ENCODE measurements at regions not wholly inside any gene's neighbourhood (a gene's known extent, or its start where the extent isn't known, plus 50 kb on each side); places are given as distances from the start of the nearest gene placed in this dataset.
"Not testable (repeated sequence)": the region's sequence is repeated elsewhere in the genome, so short reads cannot be mapped to it uniquely, and the experiment has no call there.

DNA sequence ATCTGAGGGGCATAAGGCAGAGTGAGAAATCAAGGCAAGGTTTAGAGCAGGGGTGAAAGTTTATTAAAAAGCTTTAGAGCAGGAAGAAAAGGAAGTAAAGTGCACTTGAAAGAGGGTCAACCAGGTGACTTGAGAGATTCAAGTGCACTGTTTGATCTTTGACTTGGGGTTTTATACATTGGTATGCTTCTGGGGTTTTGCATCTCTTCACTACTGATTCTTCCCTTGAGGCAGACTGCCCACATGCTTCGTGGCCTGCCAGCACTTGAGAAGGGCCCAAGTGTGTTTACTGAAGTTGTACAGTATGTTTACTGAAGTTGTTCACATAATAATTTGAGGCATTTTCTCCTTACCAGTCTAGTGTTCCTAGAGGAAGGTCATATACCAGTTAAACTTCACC is 367.0 kb upstream of the UBE2E2 start:
- H3K36me3 ChIP-seq = no peaks in the 10 kb centered on the region
- H3K4me3 ChIP-seq = no peak overlapping the region
- no peaks in the 10 kb centered on the region for H3K27me3 ChIP-seq
- WGBS, 2 donors (ENCODE audit: low coverage in 1 of 2) = 38 to 50% methylated on average over 1 of the region's 1 CpG
- peaks cover 0 to 8% (median 0%) of the 10 kb centered on the region in 3 donors for H3K9me3 ChIP-seq
- TF ChIP-seq POLR2A (IDR thresholded peaks at IDR 0.05) (no peak), EP300 (IDR thresholded peaks at IDR 0.05) (no peak), POLR2AphosphoS5 (IDR thresholded peaks at IDR 0.05) (no peak)
- TF ChIP-seq, protein P1, sequence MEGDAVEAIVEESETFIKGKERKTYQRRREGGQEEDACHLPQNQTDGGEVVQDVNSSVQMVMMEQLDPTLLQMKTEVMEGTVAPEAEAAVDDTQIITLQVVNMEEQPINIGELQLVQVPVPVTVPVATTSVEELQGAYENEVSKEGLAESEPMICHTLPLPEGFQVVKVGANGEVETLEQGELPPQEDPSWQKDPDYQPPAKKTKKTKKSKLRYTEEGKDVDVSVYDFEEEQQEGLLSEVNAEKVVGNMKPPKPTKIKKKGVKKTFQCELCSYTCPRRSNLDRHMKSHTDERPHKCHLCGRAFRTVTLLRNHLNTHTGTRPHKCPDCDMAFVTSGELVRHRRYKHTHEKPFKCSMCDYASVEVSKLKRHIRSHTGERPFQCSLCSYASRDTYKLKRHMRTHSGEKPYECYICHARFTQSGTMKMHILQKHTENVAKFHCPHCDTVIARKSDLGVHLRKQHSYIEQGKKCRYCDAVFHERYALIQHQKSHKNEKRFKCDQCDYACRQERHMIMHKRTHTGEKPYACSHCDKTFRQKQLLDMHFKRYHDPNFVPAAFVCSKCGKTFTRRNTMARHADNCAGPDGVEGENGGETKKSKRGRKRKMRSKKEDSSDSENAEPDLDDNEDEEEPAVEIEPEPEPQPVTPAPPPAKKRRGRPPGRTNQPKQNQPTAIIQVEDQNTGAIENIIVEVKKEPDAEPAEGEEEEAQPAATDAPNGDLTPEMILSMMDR (IDR thresholded peaks at IDR 0.05) = no peak
- no peaks in the 10 kb centered on the region for H3K4me1 ChIP-seq
- no peak overlapping the region for H3K27ac ChIP-seq
- ATAC-seq = no peak

DNA sequence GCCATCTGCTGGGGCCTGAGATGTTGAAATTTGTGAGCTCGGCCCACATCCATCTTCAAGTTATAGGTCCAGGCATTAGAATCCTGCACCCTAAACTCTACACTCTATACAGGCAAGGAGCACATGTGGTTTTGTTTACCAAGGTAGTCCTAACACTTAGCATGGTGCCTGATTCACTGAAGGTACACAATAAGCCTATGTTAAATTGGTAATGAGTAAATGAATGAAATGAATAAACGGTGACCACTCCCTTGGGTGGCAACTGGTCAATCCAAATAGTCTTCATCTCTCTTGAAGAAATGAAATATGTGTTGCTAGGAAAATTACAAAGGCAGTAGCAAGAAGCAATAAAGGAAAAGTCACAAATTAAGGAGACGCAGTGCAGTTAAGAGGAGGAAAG is 359.3 kb upstream of the UBE2E2 start:
- Histone ChIP-seq H3K4me3 (no peak overlapping the region), H3K36me3 (no peaks in the 10 kb centered on the region), H3K27me3 (no peaks in the 10 kb centered on the region), H3K9me3 (peaks cover 0 to 17% (median 0%) of the 10 kb centered on the region in 3 donors), H3K4me1 (no peaks in the 10 kb centered on the region), H3K27ac (no peak overlapping the region)
- no peak for ATAC-seq
- 79 to 100% methylated on average over 3 of the region's 3 CpGs for WGBS, 2 donors (ENCODE audit: low coverage in 1 of 2)
- TF ChIP-seq POLR2A (IDR thresholded peaks at IDR 0.05) = no peak
- TF ChIP-seq EP300 (IDR thresholded peaks at IDR 0.05) = no peak
- no peak for TF ChIP-seq POLR2AphosphoS5 (IDR thresholded peaks at IDR 0.05)
- TF ChIP-seq, protein P1 (IDR thresholded peaks at IDR 0.05) = no peak

DNA sequence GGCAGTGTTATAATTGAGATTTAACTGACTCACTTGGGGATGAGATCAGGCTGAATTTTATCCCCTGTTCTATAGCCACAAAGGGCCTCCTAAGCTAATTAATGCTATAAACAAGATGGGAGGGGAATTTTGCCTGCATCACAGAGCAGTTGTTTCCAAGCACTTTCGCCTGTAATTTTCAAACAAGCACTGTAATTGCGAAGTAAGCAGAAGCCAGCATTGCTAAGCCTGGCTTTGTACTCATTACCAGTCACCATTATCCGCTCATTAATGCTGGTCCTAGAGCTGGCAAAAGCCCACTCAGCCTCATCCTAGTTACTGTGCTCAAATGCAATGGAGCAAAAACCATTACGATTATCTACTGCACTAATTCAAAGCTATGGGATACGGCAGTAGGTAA is 356.6 kb upstream of the UBE2E2 start:
- Histone ChIP-seq H3K9me3 (peaks cover 0 to 7% (median 0%) of the 10 kb centered on the region in 3 donors), H3K27ac (no peak overlapping the region), H3K27me3 (no peaks in the 10 kb centered on the region), H3K4me1 (no peaks in the 10 kb centered on the region), H3K36me3 (no peaks in the 10 kb centered on the region), H3K4me3 (no peak overlapping the region)
- TF ChIP-seq POLR2AphosphoS5 (IDR thresholded peaks at IDR 0.05) (no peak), POLR2A (IDR thresholded peaks at IDR 0.05) (no peak), EP300 (IDR thresholded peaks at IDR 0.05) (no peak)
- TF ChIP-seq, protein P1 (IDR thresholded peaks at IDR 0.05) = no peak
- WGBS, 2 donors (ENCODE audit: low coverage in 1 of 2) = 92 to 100% methylated on average over 5 of the region's 5 CpGs
- ATAC-seq = no peak

DNA sequence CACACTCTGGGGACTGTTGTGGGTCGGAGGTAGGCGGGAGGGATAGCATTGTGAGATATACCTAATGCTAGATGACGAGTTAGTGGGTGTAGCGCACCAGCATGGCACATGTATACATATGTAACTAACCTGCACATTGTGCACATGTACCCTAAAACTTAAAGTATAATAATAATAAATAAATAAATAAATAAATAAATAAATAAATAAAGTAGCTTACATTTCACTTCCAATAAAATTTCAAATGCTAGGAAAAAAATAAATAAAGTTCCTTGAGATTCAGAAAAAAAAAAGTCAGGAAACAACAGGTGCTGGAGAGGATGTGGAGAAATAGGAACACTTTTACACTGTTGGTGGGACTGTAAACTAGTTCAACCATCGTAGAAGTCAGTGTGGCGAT is 353.5 kb upstream of the UBE2E2 start:
- H3K4me1 ChIP-seq, H3K27me3 ChIP-seq, H3K9me3 ChIP-seq, ATAC-seq, H3K36me3 ChIP-seq, H3K4me3 ChIP-seq, H3K27ac ChIP-seq: not testable (repeated sequence)
- WGBS, 2 donors (ENCODE audit: low coverage in 1 of 2) = 83 to 95% methylated on average over 1 to 6 of the region's 6 CpGs

DNA sequence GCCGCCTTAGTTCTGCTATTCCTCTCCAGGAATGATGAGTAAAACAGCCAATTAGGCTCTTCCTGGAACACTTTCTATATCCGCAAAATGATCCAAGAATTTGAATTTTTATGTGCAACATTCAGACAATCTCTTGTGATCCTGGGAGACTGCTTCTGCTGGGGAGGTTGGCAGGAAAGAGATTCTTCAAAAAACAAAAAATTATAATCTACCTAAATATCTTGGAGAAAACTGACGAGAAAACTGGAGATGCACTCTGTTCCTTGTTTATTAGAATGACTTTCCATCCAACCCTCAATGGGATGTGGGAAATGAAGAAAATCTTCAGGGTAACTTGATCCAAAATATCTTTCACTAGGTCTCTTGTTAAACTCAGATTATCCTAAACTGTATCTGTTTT is 346.3 kb upstream of the UBE2E2 start:
- Histone ChIP-seq H3K27me3 (no peaks in the 10 kb centered on the region), H3K9me3 (no peaks in the 10 kb centered on the region), H3K36me3 (no peaks in the 10 kb centered on the region), H3K4me3 (no peak overlapping the region), H3K4me1 (no peaks in the 10 kb centered on the region), H3K27ac (no peak overlapping the region)
- WGBS, 2 donors (ENCODE audit: low coverage in 1 of 2) = 84 to 100% methylated on average over 3 of the region's 3 CpGs
- no peak for ATAC-seq
- no peak for TF ChIP-seq POLR2A (IDR thresholded peaks at IDR 0.05)
- TF ChIP-seq EP300 (IDR thresholded peaks at IDR 0.05) = no peak
- TF ChIP-seq, protein P1 (IDR thresholded peaks at IDR 0.05) = no peak
- no peak for TF ChIP-seq POLR2AphosphoS5 (IDR thresholded peaks at IDR 0.05)

Measured in gastroesophageal sphincter (tissue), 4 donors.